ENCODE measurements at regions not wholly inside any gene's neighbourhood (a gene's known extent, or its start where the extent isn't known, plus 50 kb on each side); places are given as distances from the start of the nearest gene placed in this dataset.

GRCh38 chr15:24760066-24760465, 84.5 kb downstream of the NPAP1 start:
- H3K9ac ChIP-seq (ENCODE audit: low read length): no peak overlapping the region
- H2BK5ac ChIP-seq (ENCODE audit: low read depth, low read length, poor library complexity, severe bottlenecking): no peak overlapping the region
- H3K18ac ChIP-seq (ENCODE audit: low read depth in 1 of 2, low read length in 2 of 2): no peak overlapping the region
- H3K9me3 ChIP-seq (ENCODE audit: control insufficient read depth, low read length): peaks cover 11% of the 10 kb centered on the region
- H3K27ac ChIP-seq (ENCODE audit: low read length, poor library complexity, severe bottlenecking): no peak overlapping the region
- no peak overlapping the region for H3K23ac ChIP-seq (ENCODE audit: low read length in 2 of 2)
- no peak overlapping the region for H2AFZ ChIP-seq (ENCODE audit: low read depth, low read length)
- 72% methylated on average over 7 of the region's 7 CpGs for WGBS
- H3K4me1 ChIP-seq (ENCODE audit: control insufficient read depth, insufficient read depth, low read depth, low read length): no peaks in the 10 kb centered on the region
- H3K79me1 ChIP-seq (replicated peaks; ENCODE audit: low read length, poor library complexity, severe bottlenecking): no peaks in the 10 kb centered on the region
- H3K36me3 ChIP-seq (ENCODE audit: control insufficient read depth in 1 of 2, insufficient read depth in 2 of 2, low read depth in 1 of 2, low read length in 2 of 2): no peaks in the 10 kb centered on the region
- H2BK15ac ChIP-seq (ENCODE audit: low read depth, poor library complexity, severe bottlenecking): no peak overlapping the region
- no peak overlapping the region for H3K4me2 ChIP-seq (ENCODE audit: low read length, poor library complexity, severe bottlenecking)
- no peak overlapping the region for H2BK120ac ChIP-seq (ENCODE audit: low read depth, low read length)
- no peak overlapping the region for H3K14ac ChIP-seq (ENCODE audit: low read length in 2 of 2)
- H2AK5ac ChIP-seq (ENCODE audit: low read length, severe bottlenecking): no peak overlapping the region
- no peaks in the 10 kb centered on the region for H3K27me3 ChIP-seq (ENCODE audit: control insufficient read depth in 1 of 2, insufficient read depth in 1 of 2, low read length in 2 of 2)
- H4K8ac ChIP-seq (ENCODE audit: low read length): no peak overlapping the region
- H3K4me3 ChIP-seq (ENCODE audit: insufficient read depth in 1 of 2, low read depth in 1 of 2, low read length in 2 of 2): no peak overlapping the region
- no peak overlapping the region for H4K91ac ChIP-seq (ENCODE audit: low read length)
- H2BK12ac ChIP-seq (ENCODE audit: low read length in 2 of 2): no peak overlapping the region
- no peak overlapping the region for H3K4ac ChIP-seq (ENCODE audit: low read depth in 1 of 2, low read length in 2 of 2)
- no peak for DNase-seq

DNA sequence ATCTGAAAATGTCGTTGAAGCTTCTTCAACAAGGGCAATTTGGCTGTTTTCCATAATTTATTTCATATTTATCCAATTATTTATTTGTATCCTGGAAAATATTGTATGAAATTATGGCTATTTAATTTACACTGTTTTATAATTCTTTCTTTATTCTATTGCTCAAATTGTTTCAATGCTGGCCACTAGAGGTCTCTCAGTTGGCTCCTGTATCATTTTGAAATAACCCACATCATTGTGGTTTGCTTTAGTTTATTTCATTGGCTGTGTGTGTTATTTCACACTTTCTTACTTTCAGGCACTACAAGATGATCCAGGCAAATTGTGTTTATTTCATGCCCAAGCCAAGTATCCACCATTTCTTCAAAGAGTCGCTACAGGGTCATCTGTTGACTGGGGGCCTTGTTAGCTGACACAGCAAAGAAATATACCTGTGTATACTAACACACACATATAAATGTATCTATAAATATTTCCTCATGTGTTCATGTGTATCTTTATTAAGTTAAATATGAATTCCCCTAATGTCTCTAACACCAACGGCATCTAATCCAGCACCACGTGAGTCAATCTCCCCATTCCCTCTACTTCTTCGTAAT, 86.2 kb downstream of the NPAP1 start:
- Histone ChIP-seq H3K9ac (ENCODE audit: low read length) (no peak overlapping the region), H2BK120ac (ENCODE audit: low read depth, low read length) (no peak overlapping the region), H2BK12ac (ENCODE audit: low read length in 2 of 2) (no peak overlapping the region), H3K4me1 (ENCODE audit: control insufficient read depth, insufficient read depth, low read depth, low read length) (no peaks in the 10 kb centered on the region), H3K27me3 (ENCODE audit: control insufficient read depth in 1 of 2, insufficient read depth in 1 of 2, low read length in 2 of 2) (no peaks in the 10 kb centered on the region), H3K23ac (ENCODE audit: low read length in 2 of 2) (no peak overlapping the region), H3K27ac (ENCODE audit: low read length, poor library complexity, severe bottlenecking) (no peak overlapping the region), H2BK15ac (ENCODE audit: low read depth, poor library complexity, severe bottlenecking) (no peak overlapping the region), H2AFZ (ENCODE audit: low read depth, low read length) (no peak overlapping the region), H3K4ac (ENCODE audit: low read depth in 1 of 2, low read length in 2 of 2) (no peak overlapping the region), H3K14ac (ENCODE audit: low read length in 2 of 2) (no peak overlapping the region), H2BK5ac (ENCODE audit: low read depth, low read length, poor library complexity, severe bottlenecking) (no peak overlapping the region), H3K4me2 (ENCODE audit: low read length, poor library complexity, severe bottlenecking) (no peak overlapping the region), H3K9me3 (ENCODE audit: control insufficient read depth, low read length) (peaks cover 9% of the 10 kb centered on the region), H3K79me1 (replicated peaks; ENCODE audit: low read length, poor library complexity, severe bottlenecking) (no peaks in the 10 kb centered on the region), H4K8ac (ENCODE audit: low read length) (no peak overlapping the region), H4K91ac (ENCODE audit: low read length) (no peak overlapping the region), H3K36me3 (ENCODE audit: control insufficient read depth in 1 of 2, insufficient read depth in 2 of 2, low read depth in 1 of 2, low read length in 2 of 2) (no peaks in the 10 kb centered on the region), H3K4me3 (ENCODE audit: insufficient read depth in 1 of 2, low read depth in 1 of 2, low read length in 2 of 2) (no peak overlapping the region), H3K18ac (ENCODE audit: low read depth in 1 of 2, low read length in 2 of 2) (no peak overlapping the region), H2AK5ac (ENCODE audit: low read length, severe bottlenecking) (no peak overlapping the region)
- 79% methylated on average over 4 of the region's 5 CpGs for WGBS
- DNase-seq: peak; percentile 16

- no peak overlapping the region for H2AK5ac ChIP-seq (ENCODE audit: low read length, severe bottlenecking)
- H4K91ac ChIP-seq (ENCODE audit: low read length): no peak overlapping the region
- no peaks in the 10 kb centered on the region for H3K4me1 ChIP-seq (ENCODE audit: control insufficient read depth, insufficient read depth, low read depth, low read length)
- no peaks in the 10 kb centered on the region for H3K79me1 ChIP-seq (replicated peaks; ENCODE audit: low read length, poor library complexity, severe bottlenecking)
- no peak overlapping the region for H3K18ac ChIP-seq (ENCODE audit: low read depth in 1 of 2, low read length in 2 of 2)
- no peak overlapping the region for H3K23ac ChIP-seq (ENCODE audit: low read length in 2 of 2)
- no peak overlapping the region for H2BK120ac ChIP-seq (ENCODE audit: low read depth, low read length)
- DNase-seq: no peak
- H2BK5ac ChIP-seq (ENCODE audit: low read depth, low read length, poor library complexity, severe bottlenecking): no peak overlapping the region
- H3K27ac ChIP-seq (ENCODE audit: low read length, poor library complexity, severe bottlenecking): no peak overlapping the region
- no peak overlapping the region for H3K4ac ChIP-seq (ENCODE audit: low read depth in 1 of 2, low read length in 2 of 2)
- H2BK15ac ChIP-seq (ENCODE audit: low read depth, poor library complexity, severe bottlenecking): no peak overlapping the region
- no peak overlapping the region for H3K14ac ChIP-seq (ENCODE audit: low read length in 2 of 2)
- 69% methylated on average over 4 of the region's 4 CpGs for WGBS
- H2AFZ ChIP-seq (ENCODE audit: low read depth, low read length): no peak overlapping the region
- H3K36me3 ChIP-seq (ENCODE audit: control insufficient read depth in 1 of 2, insufficient read depth in 2 of 2, low read depth in 1 of 2, low read length in 2 of 2): no peaks in the 10 kb centered on the region
- no peaks in the 10 kb centered on the region for H3K27me3 ChIP-seq (ENCODE audit: control insufficient read depth in 1 of 2, insufficient read depth in 1 of 2, low read length in 2 of 2)
- H3K9me3 ChIP-seq (ENCODE audit: control insufficient read depth, low read length): peaks cover 5% of the 10 kb centered on the region
- no peak overlapping the region for H3K4me3 ChIP-seq (ENCODE audit: insufficient read depth in 1 of 2, low read depth in 1 of 2, low read length in 2 of 2)
- H3K4me2 ChIP-seq (ENCODE audit: low read length, poor library complexity, severe bottlenecking): no peak overlapping the region
- H2BK12ac ChIP-seq (ENCODE audit: low read length in 2 of 2): no peak overlapping the region
- no peak overlapping the region for H3K9ac ChIP-seq (ENCODE audit: low read length)
- H4K8ac ChIP-seq (ENCODE audit: low read length): no peak overlapping the region
These were observed 88.3 kb downstream of the NPAP1 start for GRCh38 chr15:24763891-24764290.

GRCh38 chr15:24764375-24765171, 89.0 kb downstream of the NPAP1 start:
- Histone ChIP-seq H3K23ac (ENCODE audit: low read length in 2 of 2) (no peak overlapping the region), H3K18ac (ENCODE audit: low read depth in 1 of 2, low read length in 2 of 2) (no peak overlapping the region), H3K4me1 (ENCODE audit: control insufficient read depth, insufficient read depth, low read depth, low read length) (no peaks in the 10 kb centered on the region), H3K9ac (ENCODE audit: low read length) (no peak overlapping the region), H2BK12ac (ENCODE audit: low read length in 2 of 2) (no peak overlapping the region), H3K4me3 (ENCODE audit: insufficient read depth in 1 of 2, low read depth in 1 of 2, low read length in 2 of 2) (no peak overlapping the region), H2BK5ac (ENCODE audit: low read depth, low read length, poor library complexity, severe bottlenecking) (no peak overlapping the region), H3K14ac (ENCODE audit: low read length in 2 of 2) (no peak overlapping the region), H3K4me2 (ENCODE audit: low read length, poor library complexity, severe bottlenecking) (no peak overlapping the region), H3K9me3 (ENCODE audit: control insufficient read depth, low read length) (peaks cover 5% of the 10 kb centered on the region), H2BK15ac (ENCODE audit: low read depth, poor library complexity, severe bottlenecking) (no peak overlapping the region), H3K79me1 (replicated peaks; ENCODE audit: low read length, poor library complexity, severe bottlenecking) (no peaks in the 10 kb centered on the region), H4K91ac (ENCODE audit: low read length) (no peak overlapping the region), H2BK120ac (ENCODE audit: low read depth, low read length) (no peak overlapping the region), H3K27ac (ENCODE audit: low read length, poor library complexity, severe bottlenecking) (no peak overlapping the region), H4K8ac (ENCODE audit: low read length) (no peak overlapping the region), H3K36me3 (ENCODE audit: control insufficient read depth in 1 of 2, insufficient read depth in 2 of 2, low read depth in 1 of 2, low read length in 2 of 2) (no peaks in the 10 kb centered on the region), H2AK5ac (ENCODE audit: low read length, severe bottlenecking) (no peak overlapping the region), H2AFZ (ENCODE audit: low read depth, low read length) (no peak overlapping the region), H3K4ac (ENCODE audit: low read depth in 1 of 2, low read length in 2 of 2) (no peak overlapping the region), H3K27me3 (ENCODE audit: control insufficient read depth in 1 of 2, insufficient read depth in 1 of 2, low read length in 2 of 2) (no peaks in the 10 kb centered on the region)
- 92% methylated on average over 7 of the region's 7 CpGs for WGBS
- no peak for DNase-seq

Measured in mesenchymal stem cell (in vitro differentiated cells and primary cell).